ENCODE measurements at regions not wholly inside any gene's neighbourhood (a gene's known extent, or its start where the extent isn't known, plus 50 kb on each side); places are given as distances from the start of the nearest gene placed in this dataset.

DNA sequence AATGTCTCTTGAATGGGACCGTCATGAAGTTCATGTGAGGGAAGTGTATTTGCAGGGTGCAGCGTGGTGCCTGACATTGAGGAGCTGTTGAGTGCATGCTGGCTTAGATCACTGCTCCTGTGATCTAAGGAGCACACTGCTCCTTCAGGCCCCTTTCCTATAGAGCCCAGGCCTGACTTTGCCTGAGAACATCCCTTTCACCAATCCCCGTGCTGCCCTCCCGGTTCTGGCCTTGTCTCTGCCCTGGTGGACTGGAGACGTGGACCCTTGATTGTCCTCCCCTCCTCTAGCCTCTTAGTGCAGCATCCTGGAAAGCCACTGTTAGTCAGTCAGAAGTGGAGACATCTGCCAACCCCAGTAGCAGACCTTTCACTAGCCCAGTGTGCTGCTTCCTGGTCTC, 323.6 kb upstream of the HS6ST1 start:
- Histone ChIP-seq H3K4me1 (no peaks in the 10 kb centered on the region), H3K4me3 (no peak overlapping the region), H3K36me3 (no peaks in the 10 kb centered on the region), H3K27ac (no peak overlapping the region), H3K27me3 (no peaks in the 10 kb centered on the region), H3K9me3 (no peaks in the 10 kb centered on the region)
- 86 to 95% methylated on average over 5 of the region's 5 CpGs for WGBS, 2 donors (ENCODE audit: low coverage in 1 of 2)
- TF ChIP-seq POLR2A (IDR thresholded peaks at IDR 0.05) (no peak), POLR2AphosphoS5 (IDR thresholded peaks at IDR 0.05) (no peak), EP300 (IDR thresholded peaks at IDR 0.05) (no peak)
- TF ChIP-seq, protein P1, sequence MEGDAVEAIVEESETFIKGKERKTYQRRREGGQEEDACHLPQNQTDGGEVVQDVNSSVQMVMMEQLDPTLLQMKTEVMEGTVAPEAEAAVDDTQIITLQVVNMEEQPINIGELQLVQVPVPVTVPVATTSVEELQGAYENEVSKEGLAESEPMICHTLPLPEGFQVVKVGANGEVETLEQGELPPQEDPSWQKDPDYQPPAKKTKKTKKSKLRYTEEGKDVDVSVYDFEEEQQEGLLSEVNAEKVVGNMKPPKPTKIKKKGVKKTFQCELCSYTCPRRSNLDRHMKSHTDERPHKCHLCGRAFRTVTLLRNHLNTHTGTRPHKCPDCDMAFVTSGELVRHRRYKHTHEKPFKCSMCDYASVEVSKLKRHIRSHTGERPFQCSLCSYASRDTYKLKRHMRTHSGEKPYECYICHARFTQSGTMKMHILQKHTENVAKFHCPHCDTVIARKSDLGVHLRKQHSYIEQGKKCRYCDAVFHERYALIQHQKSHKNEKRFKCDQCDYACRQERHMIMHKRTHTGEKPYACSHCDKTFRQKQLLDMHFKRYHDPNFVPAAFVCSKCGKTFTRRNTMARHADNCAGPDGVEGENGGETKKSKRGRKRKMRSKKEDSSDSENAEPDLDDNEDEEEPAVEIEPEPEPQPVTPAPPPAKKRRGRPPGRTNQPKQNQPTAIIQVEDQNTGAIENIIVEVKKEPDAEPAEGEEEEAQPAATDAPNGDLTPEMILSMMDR (IDR thresholded peaks at IDR 0.05), result no peak
- no peak for ATAC-seq

DNA sequence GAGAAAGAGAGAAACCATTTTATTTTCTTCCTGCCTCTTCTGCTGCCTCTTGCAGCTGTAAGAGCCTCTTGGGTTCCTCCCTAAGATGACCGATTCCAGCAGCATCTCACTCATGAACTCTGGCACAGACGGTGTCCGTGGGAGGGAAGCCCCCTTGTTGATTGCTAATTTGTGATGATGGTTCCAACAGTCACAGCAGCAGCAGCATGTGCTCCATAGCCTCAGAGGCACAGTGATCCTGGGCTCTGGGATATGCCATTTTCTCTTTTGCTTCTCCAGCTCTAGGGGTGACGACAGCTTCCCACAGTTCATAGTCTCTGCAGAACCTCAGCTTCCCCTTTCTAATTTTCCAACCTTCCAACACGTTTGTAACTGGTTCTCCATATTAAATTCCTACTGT, 324.2 kb upstream of the HS6ST1 start:
- Histone ChIP-seq H3K9me3 (no peaks in the 10 kb centered on the region), H3K27me3 (no peaks in the 10 kb centered on the region), H3K4me3 (no peak overlapping the region), H3K4me1 (no peaks in the 10 kb centered on the region), H3K36me3 (no peaks in the 10 kb centered on the region), H3K27ac (no peak overlapping the region)
- TF ChIP-seq POLR2A (IDR thresholded peaks at IDR 0.05) (no peak), POLR2AphosphoS5 (IDR thresholded peaks at IDR 0.05) (no peak), EP300 (IDR thresholded peaks at IDR 0.05) (no peak)
- TF ChIP-seq, protein P1 (IDR thresholded peaks at IDR 0.05), result no peak
- 70 to 73% methylated on average over 3 of the region's 5 CpGs for WGBS, 2 donors (ENCODE audit: low coverage in 1 of 2)
- no peak for ATAC-seq

DNA sequence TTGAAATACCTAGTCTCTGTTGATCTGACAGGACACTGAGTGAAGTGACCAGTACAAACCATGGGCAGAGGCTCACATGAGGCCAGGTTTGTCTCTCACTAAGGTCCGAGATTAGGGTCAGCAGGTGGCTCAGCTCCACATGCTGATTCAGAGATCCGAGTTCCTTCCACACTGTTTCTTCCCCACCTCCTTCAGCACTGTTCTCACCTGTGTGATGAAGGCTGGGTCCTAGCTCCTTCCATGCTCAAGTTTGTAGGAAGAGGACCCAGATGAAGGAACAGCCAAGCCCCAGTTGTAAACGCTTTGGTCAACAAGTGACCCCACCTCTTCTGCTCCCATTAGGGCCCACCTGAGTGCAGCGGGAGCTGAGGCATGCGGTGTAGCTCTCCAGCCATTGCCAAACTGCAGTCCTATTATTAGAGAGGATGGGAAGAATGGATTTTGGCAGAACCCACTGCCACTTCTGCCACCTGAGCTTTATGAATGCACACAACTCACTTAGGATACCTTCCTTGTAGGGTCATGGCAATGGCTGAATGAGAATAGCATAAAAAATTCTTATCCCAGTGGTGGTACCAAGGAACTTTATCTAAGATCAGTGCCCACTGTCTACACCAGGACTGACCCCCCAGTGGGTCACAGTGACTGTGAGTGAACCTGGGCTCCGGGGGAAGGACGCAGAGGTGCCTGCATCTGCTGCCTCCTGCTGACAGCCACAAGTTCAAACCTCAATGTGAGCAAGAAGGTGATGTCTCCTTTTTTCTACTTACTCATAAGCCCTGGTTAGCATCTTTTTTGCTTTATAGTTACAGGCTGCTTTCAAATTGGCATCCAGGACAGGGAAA, 324.8 kb upstream of the HS6ST1 start:
- H3K36me3 ChIP-seq, result no peaks in the 10 kb centered on the region
- H3K27me3 ChIP-seq, result no peaks in the 10 kb centered on the region
- WGBS, 2 donors (ENCODE audit: low coverage in 1 of 2), result 89% methylated on average over 2 to 4 of the region's 7 CpGs
- no peaks in the 10 kb centered on the region for H3K9me3 ChIP-seq
- H3K27ac ChIP-seq, result no peak overlapping the region
- TF ChIP-seq, protein P1 (IDR thresholded peaks at IDR 0.05), result no peak
- no peak for TF ChIP-seq EP300 (IDR thresholded peaks at IDR 0.05)
- TF ChIP-seq POLR2AphosphoS5 (IDR thresholded peaks at IDR 0.05), result no peak
- no peak for TF ChIP-seq POLR2A (IDR thresholded peaks at IDR 0.05)
- H3K4me3 ChIP-seq, result no peak overlapping the region
- ATAC-seq, result no peak
- no peaks in the 10 kb centered on the region for H3K4me1 ChIP-seq

DNA sequence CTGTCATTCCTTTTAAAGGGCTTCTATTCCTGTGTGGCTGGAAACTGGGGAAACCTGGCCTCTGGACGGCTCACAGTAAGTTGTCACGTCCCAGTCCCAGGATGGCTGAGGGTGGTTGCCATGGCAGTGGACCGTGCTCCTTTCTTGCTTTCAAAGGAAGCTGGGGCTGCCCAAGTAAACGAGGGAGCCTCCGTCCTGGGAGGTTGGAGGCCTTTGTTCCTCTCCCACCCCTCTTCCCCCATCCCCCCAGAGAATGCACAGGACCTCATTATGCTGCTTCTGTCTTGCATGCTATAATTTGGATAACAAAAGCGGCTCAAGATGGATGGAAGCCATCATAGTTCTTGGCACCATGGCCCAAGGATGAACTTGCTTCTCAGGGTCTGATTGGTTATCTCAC, 325.5 kb upstream of the HS6ST1 start:
- ATAC-seq, result no peak
- H3K4me3 ChIP-seq, result no peak overlapping the region
- TF ChIP-seq EP300 (IDR thresholded peaks at IDR 0.05) (no peak), POLR2A (IDR thresholded peaks at IDR 0.05) (no peak), POLR2AphosphoS5 (IDR thresholded peaks at IDR 0.05) (no peak)
- TF ChIP-seq, protein P1 (IDR thresholded peaks at IDR 0.05), result no peak
- WGBS, 2 donors (ENCODE audit: low coverage in 1 of 2), result no CpG with 5 or more reads among the region's 6 CpGs
- H3K27me3 ChIP-seq, result no peaks in the 10 kb centered on the region
- no peaks in the 10 kb centered on the region for H3K36me3 ChIP-seq
- H3K9me3 ChIP-seq, result no peaks in the 10 kb centered on the region
- H3K4me1 ChIP-seq, result no peaks in the 10 kb centered on the region
- no peak overlapping the region for H3K27ac ChIP-seq

DNA sequence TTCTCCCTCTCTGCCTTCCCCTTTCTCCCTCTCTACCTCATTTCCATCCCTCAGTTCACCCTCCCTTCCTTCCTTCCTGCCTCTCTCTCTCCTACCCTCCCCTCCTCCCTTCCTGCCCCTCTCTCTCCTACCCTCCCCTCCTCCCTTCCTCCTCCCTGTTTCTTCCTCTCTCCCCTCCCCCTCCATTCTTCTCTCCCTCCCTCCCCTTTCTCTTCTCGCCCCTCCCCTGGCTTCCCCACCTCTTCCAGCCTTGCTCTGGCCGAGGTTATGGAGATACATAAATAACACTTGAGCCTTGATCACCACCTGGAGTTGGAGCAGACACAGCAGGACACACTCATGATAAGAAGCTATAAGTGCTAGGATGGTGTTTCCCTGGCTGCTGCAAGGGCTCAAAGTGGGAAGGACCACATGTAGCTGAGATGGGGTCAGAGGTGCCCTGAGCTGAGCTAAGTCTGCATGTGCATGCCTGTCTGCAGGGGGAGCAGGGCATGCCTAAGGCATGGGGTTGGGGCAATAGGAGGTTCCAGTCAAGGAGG, 326.1 kb upstream of the HS6ST1 start:
- no peak for ATAC-seq
- H3K9me3 ChIP-seq, result no peaks in the 10 kb centered on the region
- TF ChIP-seq POLR2A (IDR thresholded peaks at IDR 0.05) (no peak), POLR2AphosphoS5 (IDR thresholded peaks at IDR 0.05) (no peak), EP300 (IDR thresholded peaks at IDR 0.05) (no peak)
- TF ChIP-seq, protein P1 (IDR thresholded peaks at IDR 0.05), result no peak

More for the DNA sequence above, 326.1 kb upstream of the HS6ST1 start:
- WGBS, 2 donors (ENCODE audit: low coverage in 1 of 2), result no CpG with 5 or more reads among the region's 2 CpGs
- H3K4me3 ChIP-seq, result no peak overlapping the region
- H3K36me3 ChIP-seq, result no peaks in the 10 kb centered on the region
- H3K27me3 ChIP-seq, result no peaks in the 10 kb centered on the region
- H3K4me1 ChIP-seq, result no peaks in the 10 kb centered on the region
- no peak overlapping the region for H3K27ac ChIP-seq

All from gastroesophageal sphincter (tissue), 4 donors.